ES-I3 (cell line): ENCODE measurements at regions not wholly inside any gene's neighbourhood (a gene's known extent, or its start where the extent isn't known, plus 50 kb on each side); places are given as distances from the start of the nearest gene placed in this dataset.

Experiments used
- H3K36me3 ChIP-seq: 2 replicates; pipeline ENCODE4 v1.6.1; 2013; ENCODE audit warnings: mild to moderate bottlenecking, low read length, control low read depth, moderate library complexity; ENCODE audit not compliant: insufficient read depth
- H3K4me1 ChIP-seq: 2 replicates; pipeline ENCODE4 v1.6.1; 2013; ENCODE audit warnings: mild to moderate bottlenecking, control low read depth, low read length; ENCODE audit not compliant: insufficient read depth
- H3K9ac ChIP-seq: 2 replicates; pipeline ENCODE4 v1.6.1; 2013; ENCODE audit warnings: low read depth, mild to moderate bottlenecking, low read length, moderate library complexity
- H3K9me3 ChIP-seq: 2 replicates; pipeline ENCODE4 v1.6.1; 2013; ENCODE audit warnings: mild to moderate bottlenecking, low read length, moderate library complexity; ENCODE audit not compliant: control insufficient read depth, insufficient read depth

DNA sequence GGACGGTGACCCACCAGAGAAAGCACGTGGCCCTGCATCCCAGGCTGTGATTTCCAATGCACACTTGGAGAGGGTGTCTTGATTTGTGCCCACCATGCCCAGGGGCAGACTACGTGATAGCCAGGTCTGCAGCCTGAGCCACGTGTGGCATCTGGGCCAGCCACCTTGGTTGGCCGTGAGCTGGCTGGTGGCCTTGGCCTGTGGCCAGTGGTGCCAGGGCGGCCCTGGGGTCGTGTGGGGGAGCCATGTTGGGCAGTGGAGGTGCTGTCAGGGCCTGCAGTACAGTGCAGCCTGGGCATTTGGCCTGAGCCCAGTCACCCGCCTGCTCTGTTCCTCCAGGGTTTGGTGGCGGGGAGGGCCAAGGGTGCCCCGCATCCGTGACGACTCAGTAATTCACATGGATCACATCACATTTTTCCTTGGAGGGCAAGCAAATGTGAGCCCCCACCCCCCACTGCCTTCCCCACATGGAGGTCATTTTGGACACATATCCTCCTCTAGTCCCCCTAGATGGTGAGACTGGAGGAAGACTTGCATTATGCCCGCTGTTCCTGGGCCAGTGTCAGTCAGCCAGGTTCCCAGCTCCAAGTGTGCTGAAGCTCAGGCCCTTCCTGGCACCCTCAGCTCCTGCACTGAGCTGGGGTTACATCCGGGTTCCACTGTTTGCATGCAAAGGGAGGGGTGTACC, 201.4 kb downstream of the UBE3A start:
- Histone ChIP-seq H3K9ac (no peak overlapping the region), H3K9me3 (no peaks in the 10 kb centered on the region), H3K4me1 (no peaks in the 10 kb centered on the region), H3K36me3 (no peaks in the 10 kb centered on the region)

GRCh38 chr15:25238126-25238525, 200.7 kb downstream of the UBE3A start:
- Histone ChIP-seq H3K4me1 (no peaks in the 10 kb centered on the region), H3K36me3 (no peaks in the 10 kb centered on the region), H3K9me3 (no peaks in the 10 kb centered on the region), H3K9ac (no peak overlapping the region)

DNA sequence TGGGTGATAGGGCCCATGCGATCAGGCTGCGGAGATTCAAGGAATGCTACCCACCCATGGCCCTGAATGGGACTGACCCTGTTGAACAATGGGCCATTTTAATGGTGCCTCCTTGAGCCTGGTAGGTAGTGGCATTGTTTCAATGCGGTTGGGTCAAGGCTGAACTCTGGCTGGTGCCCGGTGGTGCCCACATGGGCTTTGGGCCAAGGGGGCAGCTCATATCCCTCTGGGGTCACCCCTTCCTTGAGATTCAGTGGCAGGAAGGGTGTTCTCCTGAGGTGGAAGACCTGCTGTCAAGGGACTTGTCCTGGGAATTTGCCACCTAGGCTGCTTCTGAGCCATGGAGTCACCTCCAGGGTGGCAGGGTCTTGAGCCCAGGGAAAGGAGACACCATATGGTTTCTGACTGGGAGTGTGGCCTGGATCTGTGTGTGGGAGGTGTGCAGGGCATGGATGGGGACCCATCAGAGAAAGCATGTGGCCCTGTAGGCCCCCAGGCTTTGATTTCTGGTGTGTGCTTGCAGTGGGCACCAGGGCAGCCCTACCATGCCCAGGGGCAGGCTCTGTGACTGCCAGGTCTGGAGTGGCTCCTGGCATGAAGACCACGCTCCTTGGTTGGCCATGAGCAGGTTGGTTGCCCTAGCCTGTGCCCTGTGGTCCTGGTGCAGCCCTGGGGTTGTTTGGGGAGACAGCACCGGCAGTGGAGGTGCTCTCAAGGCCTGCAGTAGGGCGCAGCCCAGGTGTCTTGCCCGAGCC, 199.9 kb downstream of the UBE3A start:
- Histone ChIP-seq H3K9me3 (no peaks in the 10 kb centered on the region), H3K4me1 (no peaks in the 10 kb centered on the region), H3K9ac (no peak overlapping the region), H3K36me3 (no peaks in the 10 kb centered on the region)

DNA sequence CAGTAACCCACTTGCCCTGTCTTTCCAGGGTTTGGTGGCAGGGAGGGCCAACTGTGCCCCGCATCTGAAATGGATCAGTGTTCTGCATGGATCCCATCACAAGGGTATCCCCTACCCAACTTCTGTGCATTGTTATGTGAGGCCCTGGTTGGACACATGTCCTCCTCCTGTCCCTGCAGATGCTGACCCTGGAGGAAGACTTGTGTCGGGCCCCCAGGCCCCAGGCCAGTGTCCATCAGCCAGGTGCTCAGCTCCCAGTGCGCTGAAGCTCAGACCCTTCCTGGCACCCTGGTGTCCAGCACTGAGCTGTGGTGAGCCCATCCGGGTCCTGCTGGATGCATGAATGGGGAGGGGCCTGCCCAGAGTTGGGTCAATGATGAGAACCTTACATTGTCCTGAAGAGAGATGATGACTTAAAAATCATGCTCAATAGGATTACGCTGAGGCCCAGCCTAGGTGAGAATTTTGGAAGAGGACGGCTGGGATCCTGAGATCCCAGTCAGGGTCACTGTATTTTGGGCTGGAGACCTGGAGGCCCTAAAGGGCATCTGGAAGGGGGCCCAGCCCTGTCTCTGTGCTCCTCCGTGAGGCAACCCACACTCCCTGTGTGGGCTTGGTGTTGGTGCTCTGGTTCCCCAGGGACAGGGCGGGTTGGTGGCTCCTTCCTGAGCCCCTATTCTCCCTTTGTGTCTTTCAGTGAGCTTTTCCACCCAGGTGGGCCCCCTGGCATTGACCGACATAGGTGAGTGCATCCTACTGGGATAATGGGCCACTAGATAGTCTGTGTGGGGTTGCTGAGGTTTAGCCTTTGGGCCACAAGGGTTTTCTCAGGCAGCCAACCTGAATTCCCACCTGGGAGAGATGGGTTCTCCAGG, 199.1 kb downstream of the UBE3A start:
- Histone ChIP-seq H3K9ac (no peak overlapping the region), H3K9me3 (no peaks in the 10 kb centered on the region)

GRCh38 chr15:25240461-25241021, 198.3 kb downstream of the UBE3A start:
- H3K9ac ChIP-seq: no peak overlapping the region
- H3K4me1 ChIP-seq: no peaks in the 10 kb centered on the region
- H3K36me3 ChIP-seq: no peaks in the 10 kb centered on the region
- no peaks in the 10 kb centered on the region for H3K9me3 ChIP-seq

More for the DNA sequence above, 199.1 kb downstream of the UBE3A start:
- H3K4me1 ChIP-seq: no peaks in the 10 kb centered on the region
- no peaks in the 10 kb centered on the region for H3K36me3 ChIP-seq

DNA sequence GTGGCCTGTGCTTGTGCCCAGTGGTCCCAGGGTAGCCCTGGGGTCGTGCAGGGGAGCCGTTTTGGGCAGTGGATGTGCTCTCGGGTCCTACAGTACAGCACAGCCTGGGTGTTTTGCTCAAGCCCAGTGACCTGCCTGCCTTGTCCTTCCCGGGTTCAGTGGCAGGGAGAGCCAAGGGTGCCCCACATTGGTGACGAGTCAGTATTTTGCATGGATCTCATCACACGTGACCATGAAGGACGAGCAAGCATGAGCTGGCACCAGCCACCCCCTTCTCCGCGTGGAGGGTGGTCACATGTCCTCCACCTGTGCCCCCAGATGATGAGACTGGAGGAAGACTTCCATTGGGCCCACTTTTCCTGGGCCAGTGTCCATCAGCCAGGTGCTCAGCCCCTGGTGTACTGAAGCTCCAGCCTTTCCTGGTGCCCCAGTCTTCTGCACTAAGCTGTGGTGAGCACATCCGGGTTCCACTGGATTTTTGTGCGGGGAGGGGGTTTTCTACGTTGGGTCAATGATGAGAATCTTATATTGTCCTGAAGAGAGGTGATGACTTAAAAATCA, 197.5 kb downstream of the UBE3A start:
- Histone ChIP-seq H3K9me3 (no peaks in the 10 kb centered on the region), H3K36me3 (no peaks in the 10 kb centered on the region), H3K9ac (no peak overlapping the region), H3K4me1 (no peaks in the 10 kb centered on the region)

DNA sequence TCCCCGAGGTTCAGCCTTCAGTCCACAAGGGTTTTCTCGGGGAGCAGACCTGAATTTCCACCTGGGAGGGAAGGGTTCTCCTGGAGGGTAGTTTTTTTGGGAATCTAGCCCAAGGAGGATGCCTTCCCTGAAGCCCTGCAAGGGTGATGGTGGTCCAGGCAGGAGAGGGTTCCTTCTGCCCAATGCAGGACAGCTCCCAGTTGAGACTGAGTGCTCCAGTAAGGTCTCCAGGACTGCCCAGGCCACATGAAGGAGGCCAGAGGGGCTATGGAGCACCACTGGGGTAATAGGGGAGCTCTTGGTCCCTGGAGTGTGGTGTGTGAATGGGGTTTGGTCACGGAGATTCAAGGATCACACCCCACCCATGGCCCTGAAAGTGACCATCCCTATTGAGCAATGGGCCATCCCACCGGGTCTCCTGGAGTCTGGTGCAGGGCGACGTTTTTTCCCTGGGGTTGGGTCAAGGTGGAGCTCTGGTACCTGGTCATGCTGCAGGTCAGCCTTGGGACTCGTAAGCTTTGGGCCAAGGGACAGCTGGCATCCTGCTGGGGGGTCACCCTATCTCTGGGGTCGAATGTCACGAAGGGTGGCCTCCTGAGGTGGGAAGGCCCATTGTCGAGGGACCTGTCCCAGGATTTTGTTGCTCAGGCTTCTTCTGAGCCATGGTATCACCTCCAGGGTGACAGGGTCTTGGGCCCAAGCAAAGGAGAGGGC, 196.5 kb downstream of the UBE3A start:
- H3K4me1 ChIP-seq: no peaks in the 10 kb centered on the region
- no peak overlapping the region for H3K9ac ChIP-seq
- no peaks in the 10 kb centered on the region for H3K9me3 ChIP-seq
- H3K36me3 ChIP-seq: no peaks in the 10 kb centered on the region

GRCh38 chr15:25242957-25243799, 195.6 kb downstream of the UBE3A start:
- no peaks in the 10 kb centered on the region for H3K4me1 ChIP-seq
- no peaks in the 10 kb centered on the region for H3K9me3 ChIP-seq
- no peaks in the 10 kb centered on the region for H3K36me3 ChIP-seq
- H3K9ac ChIP-seq: no peak overlapping the region

GRCh38 chr15:25243800-25244097, 195.1 kb downstream of the UBE3A start:
- Histone ChIP-seq H3K36me3 (no peaks in the 10 kb centered on the region), H3K9me3 (no peaks in the 10 kb centered on the region), H3K9ac (no peak overlapping the region), H3K4me1 (no peaks in the 10 kb centered on the region)

- Histone ChIP-seq H3K9me3 (no peaks in the 10 kb centered on the region), H3K9ac (no peak overlapping the region)
Measured at GRCh38 chr15:25244731-25245585, 193.9 kb downstream of the UBE3A start.

DNA sequence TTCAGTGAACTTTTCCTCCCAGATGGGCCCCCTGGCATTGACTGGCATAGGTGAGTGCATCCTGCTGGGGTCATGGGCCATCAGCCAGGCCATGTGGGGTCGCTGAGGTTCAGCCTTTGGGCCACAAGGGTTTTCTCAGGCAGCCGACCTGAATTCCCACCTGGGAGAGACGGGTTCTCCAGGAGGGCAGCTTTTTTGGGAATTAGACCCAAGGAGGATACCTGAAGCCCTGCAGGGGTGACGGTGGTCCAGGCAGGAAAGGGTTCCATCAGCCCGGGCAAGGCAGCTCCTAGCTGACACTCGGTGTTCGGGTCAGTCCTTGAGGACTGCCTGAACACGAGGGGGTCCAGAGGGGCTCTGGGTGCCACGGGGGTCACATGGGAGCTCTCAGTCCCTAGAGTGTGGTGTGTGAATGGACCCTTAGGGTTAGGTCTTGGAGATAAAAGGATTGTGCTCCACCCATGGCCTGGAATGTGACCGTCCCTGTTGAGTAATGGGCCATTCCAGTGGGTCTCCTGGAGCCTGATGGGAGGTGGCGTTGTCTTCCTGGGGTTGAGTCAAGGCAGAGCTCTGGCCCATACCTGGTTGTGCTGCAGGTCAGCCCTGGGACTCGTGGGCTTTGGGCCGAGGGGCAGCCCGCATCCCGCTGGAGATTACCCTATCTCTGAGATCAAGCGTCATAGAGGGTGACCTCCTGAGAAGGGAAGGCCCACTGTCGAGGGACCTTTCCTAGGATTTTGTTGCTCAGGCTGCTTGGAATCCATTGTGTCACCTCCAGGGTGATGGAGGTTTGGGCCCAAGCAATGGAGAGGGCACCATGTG, 192.8 kb downstream of the UBE3A start:
- Histone ChIP-seq H3K9me3 (no peaks in the 10 kb centered on the region), H3K9ac (no peak overlapping the region), H3K36me3 (no peaks in the 10 kb centered on the region), H3K4me1 (no peaks in the 10 kb centered on the region)

More at GRCh38 chr15:25244731-25245585, 193.9 kb downstream of the UBE3A start:
- Histone ChIP-seq H3K36me3 (no peaks in the 10 kb centered on the region), H3K4me1 (no peaks in the 10 kb centered on the region)
